Skeletal muscle satellite cell (primary cell): ENCODE measurements at regions not wholly inside any gene's neighbourhood (a gene's known extent, or its start where the extent isn't known, plus 50 kb on each side); places are given as distances from the start of the nearest gene placed in this dataset.
"Not testable (repeated sequence)": the region's sequence is repeated elsewhere in the genome, so short reads cannot be mapped to it uniquely, and the experiment has no call there.

Experiments used
- H3K27me3 ChIP-seq: 2 replicates; pipeline ENCODE4 v1.7.0; 2013; ENCODE audit warnings: low read length; ENCODE audit not compliant: control insufficient read depth, insufficient read depth
- H3K36me3 ChIP-seq: 2 replicates; pipeline ENCODE4 v1.7.0; 2013; ENCODE audit warnings: mild to moderate bottlenecking, control low read depth, low read length; ENCODE audit not compliant: insufficient read depth
- H3K4me1 ChIP-seq: 2 replicates; pipeline ENCODE4 v1.7.0; 2013; ENCODE audit warnings: low read length; ENCODE audit not compliant: control insufficient read depth, insufficient read depth
- H3K4me2 ChIP-seq: 2 replicates; pipeline ENCODE4 v1.7.0; 2013; ENCODE audit warnings: mild to moderate bottlenecking, low read length
- H3K4me3 ChIP-seq: 2 replicates; pipeline ENCODE4 v1.7.0; 2013; ENCODE audit warnings: low read length
- H3K9ac ChIP-seq: 2 replicates; pipeline ENCODE4 v1.7.0; 2013; ENCODE audit warnings: mild to moderate bottlenecking, low read depth, low read length, moderate library complexity
- H3K9me3 ChIP-seq: replicated peaks from 2 replicates; pipeline ENCODE4 v1.7.0; 2013; ENCODE audit warnings: mild to moderate bottlenecking, control low read depth, low read length

DNA sequence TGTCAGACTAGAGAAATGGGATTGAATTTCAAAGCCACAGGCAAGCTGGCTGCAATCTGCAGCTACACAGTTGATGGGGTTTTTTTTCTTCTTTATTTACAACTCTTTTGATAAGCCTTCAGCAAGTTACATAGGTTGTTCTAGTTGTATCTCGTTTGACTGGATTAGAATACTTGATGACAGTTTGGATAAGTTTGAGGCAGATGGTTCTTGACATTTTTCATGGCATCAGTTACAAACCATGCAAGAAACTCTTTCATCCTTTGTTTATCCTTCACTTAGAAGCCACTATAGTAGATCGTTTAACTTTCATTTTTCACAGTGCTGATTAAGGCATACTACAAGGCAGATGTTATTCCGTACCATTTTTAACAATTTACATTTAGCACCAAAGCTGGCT, 238.9 kb downstream of the TOX3 start:
- peaks cover 5% of the 10 kb centered on the region for H3K9me3 ChIP-seq

DNA sequence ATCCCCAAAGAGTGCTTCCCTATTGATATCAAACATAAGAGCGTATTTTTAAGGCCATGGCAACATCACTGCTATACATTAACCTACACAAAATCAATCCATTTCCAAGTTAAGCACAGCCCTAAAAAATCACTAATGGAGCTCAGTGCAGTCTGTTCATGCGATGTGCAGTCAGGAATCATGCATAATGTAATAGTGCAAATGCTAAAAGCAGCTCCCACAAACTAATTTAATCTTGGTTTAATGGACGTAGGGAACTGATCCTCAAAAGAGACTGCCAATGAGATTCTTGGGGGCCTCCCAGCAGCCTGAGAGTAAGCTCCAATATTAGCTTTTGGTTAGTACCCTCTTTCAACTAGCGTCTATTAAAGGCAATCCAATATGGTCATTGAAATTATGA, 245.9 kb downstream of the TOX3 start:
- no peak overlapping the region for H3K9ac ChIP-seq
- no peaks in the 10 kb centered on the region for H3K4me1 ChIP-seq

More for the DNA sequence above, 238.9 kb downstream of the TOX3 start:
- Histone ChIP-seq H3K9ac (no peak overlapping the region), H3K4me3 (no peak overlapping the region), H3K4me1 (no peaks in the 10 kb centered on the region), H3K27me3 (no peaks in the 10 kb centered on the region), H3K36me3 (no peaks in the 10 kb centered on the region), H3K4me2 (no peak overlapping the region)

DNA sequence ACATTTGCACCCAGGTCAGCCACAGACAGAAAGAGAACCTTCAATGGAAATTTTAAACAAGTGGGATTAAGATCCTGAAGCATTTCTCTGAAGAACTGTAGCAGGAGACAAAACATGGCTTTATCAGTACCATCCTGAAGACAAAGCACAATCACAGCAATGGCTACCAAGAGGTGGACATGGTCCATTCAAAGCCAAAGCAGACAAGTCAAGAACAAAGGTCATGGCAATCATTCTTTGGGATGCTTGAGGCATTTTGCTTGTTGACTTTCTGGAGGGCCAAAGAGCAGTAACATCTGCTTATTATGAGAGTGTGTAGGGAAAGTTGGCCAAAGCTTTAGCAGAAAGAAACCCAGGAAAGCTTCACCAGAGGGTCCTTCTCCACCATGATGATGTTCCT, 248.2 kb downstream of the TOX3 start:
- H3K4me2 ChIP-seq, result no peak overlapping the region
- no peaks in the 10 kb centered on the region for H3K27me3 ChIP-seq
- no peak overlapping the region for H3K4me3 ChIP-seq
- no peaks in the 10 kb centered on the region for H3K9me3 ChIP-seq
- H3K36me3 ChIP-seq, result no peaks in the 10 kb centered on the region
- H3K9ac ChIP-seq, result no peak overlapping the region
- H3K4me1 ChIP-seq, result no peaks in the 10 kb centered on the region

More for the DNA sequence above, 245.9 kb downstream of the TOX3 start:
- Histone ChIP-seq H3K36me3 (no peaks in the 10 kb centered on the region), H3K9me3 (no peaks in the 10 kb centered on the region), H3K27me3 (no peaks in the 10 kb centered on the region), H3K4me3 (no peak overlapping the region), H3K4me2 (no peak overlapping the region)

DNA sequence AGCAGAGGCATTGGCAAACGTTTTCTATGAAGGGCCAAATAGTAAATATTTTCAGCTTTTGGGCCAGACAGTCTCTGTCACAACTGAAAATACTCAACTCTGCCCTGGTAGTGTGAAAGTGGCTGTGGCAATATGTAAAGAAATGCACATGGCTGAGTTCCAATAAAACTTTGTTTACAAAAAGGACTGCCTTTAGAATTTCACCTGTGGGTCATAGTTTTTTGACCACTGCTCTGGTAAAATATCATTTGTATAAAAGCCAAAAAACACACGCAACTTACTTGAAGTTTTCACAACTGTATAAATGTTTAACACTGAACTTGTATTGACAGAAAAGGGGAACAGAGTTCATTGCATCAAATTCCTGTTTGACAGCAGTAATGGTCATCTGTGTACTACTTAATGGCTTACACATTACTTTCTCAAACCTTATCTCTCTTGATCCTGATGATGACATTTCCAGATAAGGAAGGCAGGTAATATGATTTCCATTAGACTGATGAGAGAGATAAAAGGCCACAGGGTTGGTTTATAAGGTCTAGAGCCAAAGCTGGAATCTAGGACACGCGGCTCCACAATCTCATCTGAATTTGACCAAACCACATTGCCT, 250.1 kb downstream of the TOX3 start:
- not testable (repeated sequence) for H3K27me3 ChIP-seq, H3K4me3 ChIP-seq, H3K9ac ChIP-seq, H3K4me2 ChIP-seq, H3K4me1 ChIP-seq, H3K9me3 ChIP-seq, H3K36me3 ChIP-seq

DNA sequence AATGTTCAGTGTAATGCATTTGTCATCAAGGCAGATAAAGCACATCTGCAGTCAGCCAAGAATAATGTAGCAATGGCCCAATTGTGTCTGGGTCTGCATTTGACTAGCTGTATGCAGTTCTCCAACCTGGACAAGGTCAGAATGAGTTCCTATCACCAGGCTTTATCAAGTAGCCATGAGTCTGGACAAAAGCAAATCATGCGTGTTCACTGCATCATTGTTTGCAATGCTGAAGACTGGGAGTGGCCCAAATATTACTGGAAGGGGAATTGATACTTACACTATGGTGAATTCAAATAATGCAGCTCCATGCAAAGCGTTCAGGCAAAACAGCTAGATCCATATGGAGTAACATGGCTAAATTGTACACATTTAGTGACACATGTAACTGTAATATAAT, 250.9 kb downstream of the TOX3 start:
- Histone ChIP-seq H3K36me3 (no peaks in the 10 kb centered on the region), H3K4me1 (no peaks in the 10 kb centered on the region), H3K9ac (no peak overlapping the region), H3K4me2 (no peak overlapping the region), H3K4me3 (no peak overlapping the region), H3K9me3 (no peaks in the 10 kb centered on the region), H3K27me3 (no peaks in the 10 kb centered on the region)

DNA sequence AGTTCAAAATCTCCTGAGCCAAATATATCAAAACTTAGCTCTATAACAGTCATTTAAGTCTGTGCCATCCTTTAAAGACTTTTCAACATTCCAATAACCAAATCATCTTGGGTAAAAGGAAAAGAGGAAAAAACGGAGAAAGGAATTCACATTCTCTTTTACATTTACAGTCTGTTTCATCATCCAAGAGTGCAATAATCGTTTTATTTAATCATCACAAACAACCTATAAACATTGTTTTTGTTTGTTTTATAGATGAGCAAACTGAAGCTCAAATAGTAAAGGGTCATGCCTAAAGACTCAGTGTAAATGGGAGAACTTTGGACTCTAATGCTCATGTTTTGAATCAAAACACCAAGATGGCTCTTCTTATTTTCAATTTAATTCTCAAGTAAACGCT, 252.3 kb downstream of the TOX3 start:
- H3K4me1 ChIP-seq, result no peaks in the 10 kb centered on the region
- no peak overlapping the region for H3K4me2 ChIP-seq
- H3K9me3 ChIP-seq, result no peaks in the 10 kb centered on the region
- H3K36me3 ChIP-seq, result no peaks in the 10 kb centered on the region
- H3K4me3 ChIP-seq, result no peak overlapping the region
- H3K27me3 ChIP-seq, result no peaks in the 10 kb centered on the region
- H3K9ac ChIP-seq, result no peak overlapping the region

DNA sequence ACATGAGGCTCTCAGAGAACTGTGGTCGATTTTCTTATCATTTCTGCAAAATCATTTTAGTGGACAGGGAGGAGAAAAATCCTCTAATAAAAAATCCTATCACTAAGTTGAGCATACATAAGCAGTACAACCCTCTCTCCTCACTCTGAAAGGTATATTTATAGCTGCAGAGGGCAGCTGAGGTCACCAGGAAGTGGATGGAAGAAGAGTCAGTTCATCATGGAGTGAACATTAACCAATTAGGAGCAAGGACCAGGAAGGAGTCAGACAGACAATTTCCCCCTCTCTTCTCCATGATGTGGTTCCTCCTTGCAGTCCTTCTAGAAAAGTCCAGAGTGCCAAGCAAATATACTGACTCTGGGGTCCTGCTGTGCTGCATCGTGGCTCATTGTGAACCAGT, 253.7 kb downstream of the TOX3 start:
- Histone ChIP-seq H3K4me3 (no peak overlapping the region), H3K36me3 (no peaks in the 10 kb centered on the region), H3K4me1 (no peaks in the 10 kb centered on the region), H3K9ac (no peak overlapping the region), H3K4me2 (no peak overlapping the region), H3K27me3 (no peaks in the 10 kb centered on the region), H3K9me3 (no peaks in the 10 kb centered on the region)

DNA sequence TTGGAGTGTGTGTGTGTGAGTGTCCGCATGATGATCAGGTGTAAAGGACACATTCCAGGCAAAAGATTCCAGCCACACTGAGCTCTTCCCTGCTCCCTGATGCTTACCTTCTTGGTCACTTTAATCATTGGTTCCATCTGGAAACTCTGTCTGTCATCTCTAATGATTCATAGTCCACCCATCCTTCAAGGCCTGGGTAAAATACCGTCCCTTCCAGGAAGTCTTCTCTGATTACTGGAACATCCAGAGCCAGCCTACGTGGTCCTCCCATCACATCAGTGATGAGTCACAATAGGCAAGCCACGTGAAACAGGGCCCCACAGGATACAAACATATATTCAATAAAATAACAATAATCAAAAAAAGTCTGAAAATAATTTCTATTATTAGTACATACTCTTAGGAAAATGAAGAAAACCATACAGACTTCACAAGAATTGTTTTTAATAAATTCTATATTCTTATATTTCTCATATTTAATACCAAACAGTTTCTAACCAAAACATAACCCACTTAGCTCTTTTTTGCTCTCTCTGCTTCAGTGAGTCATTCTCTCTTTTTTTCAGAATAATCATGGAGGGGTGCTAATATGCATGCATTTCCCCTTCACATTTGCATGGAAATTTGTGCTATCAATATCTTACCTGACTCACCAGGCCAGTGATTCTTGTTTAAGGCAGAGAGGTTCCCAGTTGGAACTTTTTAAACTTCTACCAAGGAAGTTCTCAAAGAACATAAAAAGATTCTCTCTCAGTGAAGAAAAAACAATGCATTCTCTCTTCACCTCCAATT, 263.2 kb downstream of the TOX3 start:
- no peak overlapping the region for H3K4me3 ChIP-seq
- peaks cover 6% of the 10 kb centered on the region for H3K9me3 ChIP-seq
- no peaks in the 10 kb centered on the region for H3K36me3 ChIP-seq
- no peak overlapping the region for H3K4me2 ChIP-seq
- no peaks in the 10 kb centered on the region for H3K4me1 ChIP-seq
- H3K9ac ChIP-seq, result no peak overlapping the region
- H3K27me3 ChIP-seq, result no peaks in the 10 kb centered on the region

DNA sequence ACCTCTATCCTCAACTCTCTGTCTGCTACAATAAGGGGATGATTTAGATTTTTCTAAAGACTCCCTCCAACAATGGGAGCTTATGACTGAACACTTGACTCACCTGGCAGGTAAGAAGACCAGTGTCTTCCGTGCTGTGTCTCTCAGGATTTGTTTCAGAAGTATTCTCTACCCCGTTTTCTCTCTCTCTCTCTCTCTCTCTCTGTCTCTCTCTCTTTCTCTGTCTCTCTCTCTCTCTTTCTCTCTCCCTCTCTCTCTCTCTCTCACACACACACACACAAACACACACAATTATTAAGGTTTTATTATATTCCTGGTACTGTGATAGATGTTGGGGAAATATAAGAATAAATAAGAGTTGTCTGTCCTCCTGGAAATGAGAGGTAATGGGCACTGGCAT, 263.9 kb downstream of the TOX3 start:
- no peaks in the 10 kb centered on the region for H3K4me1 ChIP-seq
- H3K36me3 ChIP-seq, result no peaks in the 10 kb centered on the region
- peaks cover 6% of the 10 kb centered on the region for H3K9me3 ChIP-seq
- H3K9ac ChIP-seq, result no peak overlapping the region
- H3K4me3 ChIP-seq, result no peak overlapping the region
- no peak overlapping the region for H3K4me2 ChIP-seq
- no peaks in the 10 kb centered on the region for H3K27me3 ChIP-seq

DNA sequence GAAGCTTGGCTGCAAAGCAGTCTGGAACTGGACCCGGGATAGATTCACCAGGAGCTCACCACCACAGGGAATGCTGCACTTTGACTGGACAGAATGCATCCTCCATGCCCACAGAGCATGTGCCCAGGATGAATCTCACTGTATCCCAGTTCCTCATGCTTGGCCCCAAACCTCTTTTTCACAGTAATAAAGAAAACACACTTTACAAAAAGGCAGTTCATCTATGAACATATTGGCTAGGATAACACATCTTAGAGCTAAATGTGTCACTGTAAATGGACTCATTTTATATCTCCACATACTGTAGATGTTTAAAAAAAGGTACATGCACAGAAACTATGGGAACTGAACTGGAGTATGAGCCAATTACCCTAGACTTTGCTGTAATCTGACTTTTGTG, 266.9 kb downstream of the TOX3 start:
- Histone ChIP-seq H3K4me3 (no peak overlapping the region), H3K4me1 (no peaks in the 10 kb centered on the region), H3K27me3 (no peaks in the 10 kb centered on the region), H3K4me2 (no peak overlapping the region), H3K9me3 (peaks cover 6% of the 10 kb centered on the region), H3K36me3 (no peaks in the 10 kb centered on the region), H3K9ac (no peak overlapping the region)

DNA sequence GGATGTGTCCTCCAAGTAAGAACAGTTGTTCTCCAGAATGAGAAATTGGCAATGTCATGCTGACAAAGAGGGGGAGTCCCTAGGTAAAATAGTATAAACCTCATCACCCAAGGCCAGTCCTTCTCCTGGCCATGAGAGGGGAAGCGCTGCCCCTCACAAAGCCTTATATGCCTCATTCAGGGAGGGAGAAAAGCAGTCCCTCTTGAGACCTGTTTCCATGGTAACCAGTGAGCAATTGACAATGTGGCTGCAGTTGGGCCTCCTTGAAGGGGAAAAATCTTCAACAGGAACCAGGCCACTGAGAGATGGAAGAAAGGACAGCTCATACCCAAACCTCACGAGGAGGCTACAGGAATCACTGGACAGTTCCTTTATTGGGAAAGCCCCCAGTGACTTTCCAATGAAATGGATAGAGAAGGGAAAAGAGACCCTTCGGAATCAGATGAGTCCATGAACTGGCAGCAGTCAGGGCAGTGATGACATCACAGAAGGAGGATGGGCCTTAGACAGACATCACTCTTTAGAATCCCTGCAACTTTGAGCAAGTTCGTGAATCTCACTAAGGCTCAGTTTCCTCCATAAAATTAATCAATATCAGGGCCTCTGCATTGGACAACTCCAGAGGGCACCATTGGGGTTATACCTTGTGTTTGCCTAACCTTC, 275.7 kb downstream of the TOX3 start:
- Histone ChIP-seq H3K4me2 (no peak overlapping the region), H3K27me3 (no peaks in the 10 kb centered on the region), H3K9ac (no peak overlapping the region), H3K36me3 (no peaks in the 10 kb centered on the region), H3K9me3 (no peaks in the 10 kb centered on the region), H3K4me3 (no peak overlapping the region), H3K4me1 (no peaks in the 10 kb centered on the region)
